Activated CD4-positive, alpha-beta T cell treated with anti-CD3 and anti-CD28 coated beads, Interleukin-10, Interleukin-2, amounts not matched to agents 100 ng/mL and 50 ng/mL, durations not matched to agents 16 hours and 8 hours (primary cell): ENCODE measurements at regions not wholly inside any gene's neighbourhood (a gene's known extent, or its start where the extent isn't known, plus 50 kb on each side); places are given as distances from the start of the nearest gene placed in this dataset.
"Not testable (repeated sequence)": the region's sequence is repeated elsewhere in the genome, so short reads cannot be mapped to it uniquely, and the experiment has no call there.

Experiments
- DNase-seq: peaks from one replicate; pipeline ENCODE4 v3.0.0-alpha.2; 2020

- DNase-seq = no peak
These were observed 128.5 kb upstream of the LPCAT1 start for GRCh38 chr5:1651971-1652872.

GRCh38 chr5:1651250-1651649 is 127.5 kb upstream of the LPCAT1 start:
- no peak for DNase-seq

GRCh38 chr5:1649554-1649953 is 125.8 kb upstream of the LPCAT1 start:
- no peak for DNase-seq

GRCh38 chr5:1648806-1649205 is 125.0 kb upstream of the LPCAT1 start:
- DNase-seq = no peak

- no peak for DNase-seq
These were observed 123.8 kb upstream of the LPCAT1 start for GRCh38 chr5:1647580-1647979.

GRCh38 chr5:1644810-1645571 is 121.2 kb upstream of the LPCAT1 start:
- peak; percentile 80 for DNase-seq

- DNase-seq = not testable (repeated sequence)
These were observed 120.6 kb upstream of the LPCAT1 start for GRCh38 chr5:1644393-1644809.

- no peak for DNase-seq
These were observed 120.1 kb upstream of the LPCAT1 start for GRCh38 chr5:1643651-1644392.

GRCh38 chr5:1642621-1643061 is 118.9 kb upstream of the LPCAT1 start:
- no peak for DNase-seq

GRCh38 chr5:1642221-1642620 is 118.5 kb upstream of the LPCAT1 start:
- DNase-seq = no peak

GRCh38 chr5:1641560-1642166 is 117.9 kb upstream of the LPCAT1 start:
- peak; percentile 85 for DNase-seq

GRCh38 chr5:1641041-1641440 is 117.3 kb upstream of the LPCAT1 start:
- DNase-seq = no peak

- DNase-seq = no peak
These were observed 116.7 kb upstream of the LPCAT1 start for GRCh38 chr5:1640421-1640881.

GRCh38 chr5:1639757-1640156 is 116.0 kb upstream of the LPCAT1 start:
- DNase-seq = no peak

GRCh38 chr5:1638658-1639400 is 115.1 kb upstream of the LPCAT1 start:
- DNase-seq = no peak

- no peak for DNase-seq
These were observed 114.1 kb upstream of the LPCAT1 start for GRCh38 chr5:1637639-1638481.

GRCh38 chr5:1636981-1637638 is 113.3 kb upstream of the LPCAT1 start:
- no peak for DNase-seq

- DNase-seq = not testable (repeated sequence)
These were observed 112.5 kb upstream of the LPCAT1 start for GRCh38 chr5:1636208-1636770.

- peak; percentile 33 for DNase-seq
These were observed 111.7 kb upstream of the LPCAT1 start for GRCh38 chr5:1635477-1635876.

- no peak for DNase-seq
These were observed 110.5 kb upstream of the LPCAT1 start for GRCh38 chr5:1634337-1634661.
